C4-2B (cell line): ENCODE measurements at regions not wholly inside any gene's neighbourhood (a gene's known extent, or its start where the extent isn't known, plus 50 kb on each side); places are given as distances from the start of the nearest gene placed in this dataset.

ENCODE experiments used
- H3K27ac ChIP-seq: fragments of 450-650 bp; 2 replicates; pipeline ENCODE4 v1.5.1; 2017
- ZFX ChIP-seq: fragments of 450-650 bp; IDR thresholded peaks from 2 replicates; pipeline ENCODE4 v1.6.1; 2017
- TF ChIP-seq, protein P1 (sequence below): fragments of 450-650 bp; conservative IDR thresholded peaks from 2 replicates; pipeline ENCODE4 v1.5.1; 2017; ENCODE audit warnings: mild to moderate bottlenecking

DNA sequence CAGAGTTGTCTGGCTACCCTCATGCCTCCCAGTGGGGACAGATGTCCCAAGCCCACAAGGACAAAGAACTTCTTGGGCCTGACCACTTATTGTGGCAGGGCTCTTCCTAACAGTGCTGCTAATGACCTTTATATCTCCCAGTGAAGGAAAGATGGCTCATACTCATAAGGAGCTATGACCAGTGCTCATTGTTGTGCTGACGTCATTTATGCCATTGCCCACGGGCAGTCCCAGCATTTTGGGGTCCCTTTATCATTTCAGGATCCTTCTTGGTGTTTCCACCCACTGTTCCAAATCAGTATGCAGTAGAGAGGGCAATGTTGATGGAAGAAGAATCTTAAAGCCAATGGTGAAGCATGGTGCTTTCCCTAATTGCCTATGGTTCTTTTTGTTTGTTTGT, 1640.0 kb upstream of the PRR20A start:
- TF ChIP-seq, protein P1, sequence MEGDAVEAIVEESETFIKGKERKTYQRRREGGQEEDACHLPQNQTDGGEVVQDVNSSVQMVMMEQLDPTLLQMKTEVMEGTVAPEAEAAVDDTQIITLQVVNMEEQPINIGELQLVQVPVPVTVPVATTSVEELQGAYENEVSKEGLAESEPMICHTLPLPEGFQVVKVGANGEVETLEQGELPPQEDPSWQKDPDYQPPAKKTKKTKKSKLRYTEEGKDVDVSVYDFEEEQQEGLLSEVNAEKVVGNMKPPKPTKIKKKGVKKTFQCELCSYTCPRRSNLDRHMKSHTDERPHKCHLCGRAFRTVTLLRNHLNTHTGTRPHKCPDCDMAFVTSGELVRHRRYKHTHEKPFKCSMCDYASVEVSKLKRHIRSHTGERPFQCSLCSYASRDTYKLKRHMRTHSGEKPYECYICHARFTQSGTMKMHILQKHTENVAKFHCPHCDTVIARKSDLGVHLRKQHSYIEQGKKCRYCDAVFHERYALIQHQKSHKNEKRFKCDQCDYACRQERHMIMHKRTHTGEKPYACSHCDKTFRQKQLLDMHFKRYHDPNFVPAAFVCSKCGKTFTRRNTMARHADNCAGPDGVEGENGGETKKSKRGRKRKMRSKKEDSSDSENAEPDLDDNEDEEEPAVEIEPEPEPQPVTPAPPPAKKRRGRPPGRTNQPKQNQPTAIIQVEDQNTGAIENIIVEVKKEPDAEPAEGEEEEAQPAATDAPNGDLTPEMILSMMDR = no peak
- no peak for TF ChIP-seq ZFX
- H3K27ac ChIP-seq = no peak overlapping the region

DNA sequence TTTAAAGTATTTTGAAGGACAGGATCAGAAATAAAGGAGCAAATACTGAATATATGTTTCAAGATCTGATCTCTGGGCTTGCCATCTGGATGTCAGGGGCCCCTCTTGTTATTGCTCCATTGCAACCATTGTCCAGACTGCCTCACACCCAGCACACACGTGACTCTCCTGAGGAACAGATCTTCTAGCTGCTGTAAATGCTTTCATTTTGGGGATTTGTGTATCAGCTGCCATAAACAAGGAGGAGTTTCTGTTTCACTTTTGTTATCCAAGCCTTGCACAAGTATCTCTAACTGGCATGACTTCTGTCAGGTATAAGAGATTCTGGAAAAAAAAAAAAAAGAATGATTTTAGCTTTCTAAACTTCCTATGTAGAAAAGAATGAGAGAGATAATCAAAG, 1624.1 kb upstream of the PRR20A start:
- TF ChIP-seq ZFX = no peak
- TF ChIP-seq, protein P1 = no peak
- H3K27ac ChIP-seq = no peak overlapping the region

DNA sequence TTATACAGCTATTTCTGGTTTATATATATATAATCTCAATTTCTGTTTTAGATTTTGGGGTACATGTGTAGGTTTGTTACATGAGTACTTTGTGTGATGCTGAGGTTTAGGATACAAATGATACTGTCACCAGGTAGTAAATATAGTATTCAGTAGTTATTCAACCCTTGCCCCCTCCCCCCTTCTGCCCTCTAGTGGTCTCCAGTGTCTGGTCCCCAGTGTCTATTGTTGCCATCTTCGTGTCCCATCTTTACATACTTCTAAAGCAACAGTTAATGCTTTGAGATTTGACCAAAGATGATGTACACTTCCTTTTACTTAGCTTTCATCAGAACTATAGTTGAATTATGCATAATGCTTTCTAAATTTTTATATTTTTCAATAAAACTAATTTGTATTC, 1623.4 kb upstream of the PRR20A start:
- no peak overlapping the region for H3K27ac ChIP-seq
- TF ChIP-seq ZFX = no peak
- TF ChIP-seq, protein P1 = peak; percentile 59

DNA sequence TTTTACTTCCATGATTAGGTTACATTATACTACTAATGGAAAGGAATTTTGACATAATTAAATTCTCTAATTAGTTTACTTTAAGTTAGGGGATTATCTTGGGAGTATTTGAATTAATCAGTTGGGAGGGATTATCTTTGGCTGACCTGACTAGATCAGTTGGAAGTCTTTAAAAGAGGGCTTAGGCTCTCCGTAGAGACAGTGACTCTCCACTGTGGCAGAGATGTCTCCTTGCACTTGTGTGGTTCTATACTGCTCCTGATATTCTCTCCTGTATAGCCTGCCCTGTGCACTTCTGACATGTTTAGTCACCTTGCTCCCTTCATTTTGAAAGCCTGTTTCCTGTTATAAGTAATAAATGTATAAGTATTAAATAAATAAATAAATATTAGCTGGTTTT, 1612.3 kb upstream of the PRR20A start:
- TF ChIP-seq, protein P1 = no peak
- no peak for TF ChIP-seq ZFX

DNA sequence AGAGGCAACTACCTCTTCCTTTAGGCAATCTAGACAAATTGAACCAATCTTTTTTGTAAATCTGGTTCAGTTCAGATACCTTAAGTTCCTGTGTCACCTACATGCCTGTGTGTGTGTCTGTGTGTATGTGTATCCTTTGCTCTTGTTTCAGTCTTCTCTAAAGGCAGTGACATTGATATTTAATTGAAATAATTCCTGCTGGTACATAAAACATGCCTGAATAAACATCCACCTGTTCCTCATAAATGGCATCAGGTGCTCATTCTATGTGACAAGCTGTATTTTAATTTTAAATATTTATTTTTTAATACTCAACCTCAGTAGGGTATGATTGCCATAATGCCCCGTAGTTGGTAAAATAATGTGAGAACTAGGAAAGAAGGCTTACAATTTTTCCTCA, 1606.4 kb upstream of the PRR20A start:
- TF ChIP-seq ZFX = no peak
- TF ChIP-seq, protein P1 = no peak
- no peak overlapping the region for H3K27ac ChIP-seq

More for the DNA sequence above, 1612.3 kb upstream of the PRR20A start:
- no peak overlapping the region for H3K27ac ChIP-seq

DNA sequence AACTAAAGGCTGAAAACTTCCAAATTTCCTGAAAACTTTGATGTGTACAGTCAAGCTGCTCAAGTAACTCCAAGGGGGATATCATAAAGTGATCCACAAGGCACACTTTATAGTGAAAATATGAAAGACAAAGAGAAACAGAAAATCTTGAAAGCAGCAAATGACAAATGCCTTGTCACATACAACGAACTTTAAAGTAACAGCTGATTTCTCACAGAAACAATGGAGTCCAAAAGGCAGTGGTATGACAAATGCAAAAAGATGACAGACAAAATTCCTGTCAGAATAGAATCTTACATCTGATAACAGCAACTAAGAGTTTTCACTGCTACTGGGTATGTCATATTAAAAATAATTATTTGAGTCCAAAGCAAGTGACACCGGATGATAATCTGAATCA, 1602.3 kb upstream of the PRR20A start:
- TF ChIP-seq ZFX = no peak
- H3K27ac ChIP-seq = no peak overlapping the region

DNA sequence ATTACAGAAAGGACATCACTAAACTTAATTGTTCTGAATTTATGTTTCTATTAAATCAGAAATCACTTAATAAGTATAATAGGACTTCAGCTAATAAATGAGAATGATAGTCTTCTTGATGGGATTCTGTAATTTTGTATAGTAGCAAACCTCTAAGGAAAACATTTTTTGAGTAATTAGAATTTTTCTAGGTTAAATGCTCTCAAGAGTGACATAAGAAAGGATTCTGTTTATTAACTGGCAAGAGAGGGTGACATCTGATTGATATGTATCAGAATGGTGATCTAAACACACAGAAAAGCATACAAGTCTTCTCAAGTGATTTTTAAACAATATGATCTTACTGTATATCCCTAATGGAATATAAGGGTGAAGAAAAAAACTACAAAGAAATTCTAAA, 1597.7 kb upstream of the PRR20A start:
- H3K27ac ChIP-seq = no peak overlapping the region
- TF ChIP-seq, protein P1 = no peak
- TF ChIP-seq ZFX = no peak

DNA sequence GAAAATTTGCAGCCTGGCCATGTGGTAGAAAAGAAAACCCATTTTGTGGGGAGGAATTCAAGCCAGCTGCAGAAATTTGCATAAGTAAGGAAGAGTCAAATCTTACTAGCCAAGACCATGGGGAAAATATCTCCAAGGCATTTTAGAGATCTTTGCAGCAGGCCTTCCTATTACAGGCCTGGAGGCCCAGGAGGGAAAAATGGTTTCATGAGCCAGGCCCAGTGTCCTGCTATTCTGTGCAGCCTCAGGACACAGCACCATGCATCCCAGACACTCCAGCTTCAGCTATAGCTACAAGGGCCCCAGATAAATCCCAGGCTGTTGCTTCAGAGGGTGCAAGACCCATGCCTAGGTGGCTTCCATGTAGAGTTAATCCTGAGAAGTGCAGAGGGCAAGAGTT, 1590.1 kb upstream of the PRR20A start:
- no peak for TF ChIP-seq ZFX
- TF ChIP-seq, protein P1 = no peak
- no peak overlapping the region for H3K27ac ChIP-seq
